ENCODE measurements at regions not wholly inside any gene's neighbourhood (a gene's known extent, or its start where the extent isn't known, plus 50 kb on each side); places are given as distances from the start of the nearest gene placed in this dataset.

DNA sequence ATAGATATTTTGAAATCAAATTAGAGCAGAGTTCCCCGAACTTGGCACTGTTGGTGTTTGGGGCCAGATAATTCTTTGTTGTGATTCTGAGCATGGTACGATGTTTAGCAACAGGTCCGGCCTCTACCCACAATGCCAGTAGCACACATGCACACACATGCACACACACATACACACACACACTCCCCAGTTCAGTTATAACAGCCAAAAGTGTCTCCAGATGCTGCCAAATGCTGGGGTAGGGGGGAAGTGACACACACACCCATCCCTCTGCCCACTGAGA, 96.8 kb upstream of the PSMD7 start:
- no peak for TF ChIP-seq POLR2AphosphoS5 (IDR thresholded peaks at IDR 0.05; ENCODE audit: low read depth, low read length)
- TF ChIP-seq POLR2A (IDR thresholded peaks at IDR 0.05; ENCODE audit: borderline replicate concordance, extremely low read depth, insufficient read depth, insufficient read length): no peak
